ENCODE measurements at regions not wholly inside any gene's neighbourhood (a gene's known extent, or its start where the extent isn't known, plus 50 kb on each side); places are given as distances from the start of the nearest gene placed in this dataset.
A peak's percentile ranks its signal among the peaks of the same experiment; 100 is the strongest.
"Not testable (repeated sequence)": the region's sequence is repeated elsewhere in the genome, so short reads cannot be mapped to it uniquely, and the experiment has no call there.

GRCh38 chr1:207196135-207196534 lies 92.1 kb downstream of the C4BPA start:
- H3K27me3 ChIP-seq (ENCODE audit: insufficient read depth, low read length); H3K27ac ChIP-seq (ENCODE audit: low read depth, low read length); H2AFZ ChIP-seq (ENCODE audit: low read length); H3K9me3 ChIP-seq (ENCODE audit: low read depth, low read length); H4K20me1 ChIP-seq (ENCODE audit: insufficient read depth, low read length); H3K36me3 ChIP-seq (ENCODE audit: insufficient read depth, low read length); H3K4me1 ChIP-seq (ENCODE audit: insufficient read depth, low read length); DNase-seq (ENCODE audit: insufficient read length, low spot score, missing footprints); H3K79me2 ChIP-seq (ENCODE audit: insufficient read depth, low read length); H3K4me2 ChIP-seq (ENCODE audit: insufficient read depth, low read length); H3K4me3 ChIP-seq (ENCODE audit: insufficient read depth, low read length): not testable (repeated sequence)

- not testable (repeated sequence) for H2AFZ ChIP-seq (ENCODE audit: low read length); H3K4me2 ChIP-seq (ENCODE audit: insufficient read depth, low read length); H3K27me3 ChIP-seq (ENCODE audit: insufficient read depth, low read length); H3K79me2 ChIP-seq (ENCODE audit: insufficient read depth, low read length); H3K4me1 ChIP-seq (ENCODE audit: insufficient read depth, low read length); H3K36me3 ChIP-seq (ENCODE audit: insufficient read depth, low read length); H3K27ac ChIP-seq (ENCODE audit: low read depth, low read length); H4K20me1 ChIP-seq (ENCODE audit: insufficient read depth, low read length); H3K4me3 ChIP-seq (ENCODE audit: insufficient read depth, low read length); H3K9me3 ChIP-seq (ENCODE audit: low read depth, low read length); DNase-seq (ENCODE audit: insufficient read length, low spot score, missing footprints)
Observed at GRCh38 chr1:207201534-207201933, 97.5 kb downstream of the C4BPA start.

GRCh38 chr1:207202480-207202879 lies 98.4 kb downstream of the C4BPA start:
- H3K4me1 ChIP-seq (ENCODE audit: insufficient read depth, low read length), result no peaks in the 10 kb centered on the region
- H3K4me3 ChIP-seq (ENCODE audit: insufficient read depth, low read length), result no peak overlapping the region
- TF ChIP-seq CTCF (IDR thresholded peaks at IDR 0.05; ENCODE audit: extremely low read depth, low read depth, low read length), result no peak
- no peak overlapping the region for H3K4me2 ChIP-seq (ENCODE audit: insufficient read depth, low read length)
- no peak for DNase-seq (ENCODE audit: insufficient read length, low spot score, missing footprints)
- H3K9me3 ChIP-seq (ENCODE audit: low read depth, low read length), result no peaks in the 10 kb centered on the region
- H4K20me1 ChIP-seq (ENCODE audit: insufficient read depth, low read length), result no peaks in the 10 kb centered on the region
- no peaks in the 10 kb centered on the region for H3K36me3 ChIP-seq (ENCODE audit: insufficient read depth, low read length)
- H3K27me3 ChIP-seq (ENCODE audit: insufficient read depth, low read length), result no peaks in the 10 kb centered on the region
- H3K79me2 ChIP-seq (ENCODE audit: insufficient read depth, low read length), result no peaks in the 10 kb centered on the region
- H2AFZ ChIP-seq (ENCODE audit: low read length), result no peak overlapping the region
- no peak overlapping the region for H3K27ac ChIP-seq (ENCODE audit: low read depth, low read length)

- no peaks in the 10 kb centered on the region for H3K79me2 ChIP-seq (ENCODE audit: insufficient read depth, low read length)
- no peaks in the 10 kb centered on the region for H3K9me3 ChIP-seq (ENCODE audit: low read depth, low read length)
- H4K20me1 ChIP-seq (ENCODE audit: insufficient read depth, low read length), result no peaks in the 10 kb centered on the region
- no peak overlapping the region for H3K4me2 ChIP-seq (ENCODE audit: insufficient read depth, low read length)
- H3K36me3 ChIP-seq (ENCODE audit: insufficient read depth, low read length), result no peaks in the 10 kb centered on the region
- H3K27ac ChIP-seq (ENCODE audit: low read depth, low read length), result no peak overlapping the region
- no peak overlapping the region for H3K4me3 ChIP-seq (ENCODE audit: insufficient read depth, low read length)
- TF ChIP-seq CTCF (IDR thresholded peaks at IDR 0.05; ENCODE audit: extremely low read depth, low read depth, low read length), result no peak
- no peak overlapping the region for H2AFZ ChIP-seq (ENCODE audit: low read length)
- no peaks in the 10 kb centered on the region for H3K4me1 ChIP-seq (ENCODE audit: insufficient read depth, low read length)
- no peak for DNase-seq (ENCODE audit: insufficient read length, low spot score, missing footprints)
- no peaks in the 10 kb centered on the region for H3K27me3 ChIP-seq (ENCODE audit: insufficient read depth, low read length)
Observed at GRCh38 chr1:207203541-207203940, 99.5 kb downstream of the C4BPA start.

- no peak for DNase-seq (ENCODE audit: insufficient read length, low spot score, missing footprints)
- Histone ChIP-seq H3K27ac (ENCODE audit: low read depth, low read length) (no peak overlapping the region), H2AFZ (ENCODE audit: low read length) (no peak overlapping the region), H3K27me3 (ENCODE audit: insufficient read depth, low read length) (no peaks in the 10 kb centered on the region), H4K20me1 (ENCODE audit: insufficient read depth, low read length) (no peaks in the 10 kb centered on the region), H3K4me2 (ENCODE audit: insufficient read depth, low read length) (peak overlapping the region; percentile 18), H3K4me3 (ENCODE audit: insufficient read depth, low read length) (no peak overlapping the region), H3K9me3 (ENCODE audit: low read depth, low read length) (no peaks in the 10 kb centered on the region), H3K79me2 (ENCODE audit: insufficient read depth, low read length) (no peaks in the 10 kb centered on the region), H3K4me1 (ENCODE audit: insufficient read depth, low read length) (no peaks in the 10 kb centered on the region), H3K36me3 (ENCODE audit: insufficient read depth, low read length) (no peaks in the 10 kb centered on the region)
- TF ChIP-seq CTCF (IDR thresholded peaks at IDR 0.05; ENCODE audit: extremely low read depth, low read depth, low read length), result no peak
Observed at GRCh38 chr1:207205614-207206061, 101.6 kb downstream of the C4BPA start.

GRCh38 chr1:207208691-207209090 lies 104.7 kb downstream of the C4BPA start:
- DNase-seq (ENCODE audit: insufficient read length, low spot score, missing footprints); H3K79me2 ChIP-seq (ENCODE audit: insufficient read depth, low read length); H3K27ac ChIP-seq (ENCODE audit: low read depth, low read length); H2AFZ ChIP-seq (ENCODE audit: low read length); H3K4me1 ChIP-seq (ENCODE audit: insufficient read depth, low read length); H3K4me2 ChIP-seq (ENCODE audit: insufficient read depth, low read length); H3K36me3 ChIP-seq (ENCODE audit: insufficient read depth, low read length); H4K20me1 ChIP-seq (ENCODE audit: insufficient read depth, low read length); H3K9me3 ChIP-seq (ENCODE audit: low read depth, low read length); H3K4me3 ChIP-seq (ENCODE audit: insufficient read depth, low read length); H3K27me3 ChIP-seq (ENCODE audit: insufficient read depth, low read length): not testable (repeated sequence)

Data from osteoblast (primary cell).